Progenitor cell of endocrine pancreas (in vitro differentiated cells): ENCODE measurements at regions not wholly inside any gene's neighbourhood (a gene's known extent, or its start where the extent isn't known, plus 50 kb on each side); places are given as distances from the start of the nearest gene placed in this dataset.

Experiments used
- DNase-seq: peaks from one replicate; pipeline ENCODE4 v3.0.0; 2021; ENCODE audit warnings: low spot score; ENCODE audit not compliant: unreplicated experiment
- H3K27ac Mint-ChIP-seq: 2 replicates; pipeline ENCODE4 v1.8.0; 2021; ENCODE audit warnings: mild to moderate bottlenecking, moderate library complexity, mixed read lengths
- H3K27me3 Mint-ChIP-seq: 2 replicates; pipeline ENCODE4 v1.8.0; 2021; ENCODE audit warnings: mixed read lengths
- H3K36me3 Mint-ChIP-seq: 2 replicates; pipeline ENCODE4 v1.8.0; 2022; ENCODE audit warnings: mixed read lengths; ENCODE audit not compliant: insufficient read depth
- H3K4me1 Mint-ChIP-seq: 2 replicates; pipeline ENCODE4 v1.8.0; 2021; ENCODE audit warnings: low read depth, mixed read lengths
- H3K4me3 Mint-ChIP-seq: 2 replicates; pipeline ENCODE4 v1.8.0; 2021; ENCODE audit warnings: low read depth, mild to moderate bottlenecking, moderate library complexity, mixed read lengths
- H3K9me3 Mint-ChIP-seq: 2 replicates; pipeline ENCODE4 v1.8.0; 2021; ENCODE audit warnings: low read depth, mixed read lengths
- CTCF ChIP-seq: fragments of 200-600 bp; sonication (generic); IDR thresholded peaks from one replicate; pipeline ENCODE4 v1.5.0; 2021; ENCODE audit warnings: antibody characterized with exemption, mild to moderate bottlenecking; ENCODE audit not compliant: unreplicated experiment

- no peak overlapping the region for H3K27ac Mint-ChIP-seq
- DNase-seq, result no peak
- H3K4me1 Mint-ChIP-seq, result peaks cover 3% of the 10 kb centered on the region
- no peaks in the 10 kb centered on the region for H3K36me3 Mint-ChIP-seq
- H3K4me3 Mint-ChIP-seq, result no peak overlapping the region
- no peaks in the 10 kb centered on the region for H3K9me3 Mint-ChIP-seq
- no peak for TF ChIP-seq CTCF
- H3K27me3 Mint-ChIP-seq, result peaks cover 3% of the 10 kb centered on the region
These were observed 177.5 kb upstream of the S1PR3 start for GRCh38 chr9:88813638-88814209.

- Mint-ChIP-seq H3K9me3 (no peaks in the 10 kb centered on the region), H3K4me3 (no peak overlapping the region), H3K27ac (no peak overlapping the region), H3K4me1 (peaks cover 3% of the 10 kb centered on the region), H3K36me3 (no peaks in the 10 kb centered on the region), H3K27me3 (peaks cover 5% of the 10 kb centered on the region)
- TF ChIP-seq CTCF, result no peak
- DNase-seq, result no peak
These were observed 176.7 kb upstream of the S1PR3 start for GRCh38 chr9:88814577-88814976.

- Mint-ChIP-seq H3K27me3 (peaks cover 5% of the 10 kb centered on the region), H3K36me3 (no peaks in the 10 kb centered on the region), H3K4me3 (no peak overlapping the region), H3K4me1 (peaks cover 3% of the 10 kb centered on the region), H3K9me3 (peaks cover under 1% of the 10 kb centered on the region), H3K27ac (no peak overlapping the region)
- DNase-seq, result no peak
- TF ChIP-seq CTCF, result no peak
These were observed 175.1 kb upstream of the S1PR3 start for GRCh38 chr9:88816141-88816540.

GRCh38 chr9:88816591-88816990, 174.7 kb upstream of the S1PR3 start:
- Mint-ChIP-seq H3K4me3 (no peak overlapping the region), H3K27ac (no peak overlapping the region), H3K36me3 (no peaks in the 10 kb centered on the region), H3K4me1 (peaks cover 3% of the 10 kb centered on the region), H3K27me3 (peaks cover 5% of the 10 kb centered on the region), H3K9me3 (peaks cover 2% of the 10 kb centered on the region)
- no peak for DNase-seq
- TF ChIP-seq CTCF, result no peak

- peaks cover 2% of the 10 kb centered on the region for H3K9me3 Mint-ChIP-seq
- H3K4me3 Mint-ChIP-seq, result no peak overlapping the region
- peaks cover 3% of the 10 kb centered on the region for H3K4me1 Mint-ChIP-seq
- TF ChIP-seq CTCF, result no peak
- H3K36me3 Mint-ChIP-seq, result no peaks in the 10 kb centered on the region
- H3K27me3 Mint-ChIP-seq, result peaks cover 5% of the 10 kb centered on the region
- no peak overlapping the region for H3K27ac Mint-ChIP-seq
- DNase-seq, result no peak
These were observed 173.6 kb upstream of the S1PR3 start for GRCh38 chr9:88817628-88818027.
